A673 (cell line): ENCODE measurements at regions not wholly inside any gene's neighbourhood (a gene's known extent, or its start where the extent isn't known, plus 50 kb on each side); places are given as distances from the start of the nearest gene placed in this dataset.

ENCODE experiments used
- BruUV-seq: library from RNA; stranded (reverse); fragments of 400-500 nt; replicated peaks from 2 replicates; lab custom pipeline; 2021; lab: Mats Ljungman, UMichigan
- CTCF ChIA-PET: fragments of 300-600 bp; sonication (Branson Sonifier 250); formaldehyde crosslinking; loops from one replicate; lab custom pipeline; 2022; ENCODE audit warnings: antibody characterized with exemption; lab: Charles Lee
- POLR2A ChIA-PET: fragments of 300-600 bp; sonication (Branson Sonifier 250); formaldehyde crosslinking; loops from one replicate; lab custom pipeline; 2022; ENCODE audit warnings: antibody characterized with exemption; ENCODE audit not compliant: low non-redundant PET; lab: Charles Lee
- DNase-seq: peaks from one replicate; pipeline ENCODE4 v3.0.0-alpha.2; 2015; ENCODE audit warnings: low spot score
- H3K27ac ChIP-seq: fragments of 200-600 bp; sonication (generic); 2 replicates; pipeline ENCODE4 v1.5.1; 2016; ENCODE audit warnings: mixed run types, low read depth, mild to moderate bottlenecking, mixed read lengths, antibody characterized with exemption, low read length; ENCODE audit not compliant: poor library complexity, severe bottlenecking
- H3K27me3 ChIP-seq: fragments of 200-600 bp; sonication (generic); replicated peaks from 2 replicates; pipeline ENCODE4 v1.6.1; 2017; ENCODE audit warnings: mixed run types, low read depth, mild to moderate bottlenecking, mixed read lengths, antibody characterized with exemption, low read length; ENCODE audit not compliant: insufficient read depth, poor library complexity
- H3K36me3 ChIP-seq: fragments of 200-600 bp; sonication (generic); 2 replicates; pipeline ENCODE4 v1.6.1; 2016; ENCODE audit warnings: mixed run types, mild to moderate bottlenecking, mixed read lengths, antibody characterized with exemption, low read length; ENCODE audit not compliant: insufficient read depth, poor library complexity, severe bottlenecking
- H3K4me1 ChIP-seq: fragments of 200-600 bp; sonication (generic); 2 replicates; pipeline ENCODE4 v1.6.1; 2017; ENCODE audit warnings: mixed run types, mild to moderate bottlenecking, mixed read lengths, antibody characterized with exemption, low read length; ENCODE audit not compliant: insufficient read depth, poor library complexity, severe bottlenecking
- H3K4me3 ChIP-seq: fragments of 200-600 bp; sonication (generic); 2 replicates; pipeline ENCODE4 v1.5.1; 2016; ENCODE audit warnings: low read depth, mixed run types, mild to moderate bottlenecking, mixed read lengths, low read length; ENCODE audit not compliant: poor library complexity, severe bottlenecking
- H3K9me3 ChIP-seq: fragments of 200-600 bp; sonication (generic); 2 replicates; pipeline ENCODE4 v1.6.1; 2016; ENCODE audit warnings: mixed run types, low read depth, mild to moderate bottlenecking, mixed read lengths, antibody characterized with exemption, low read length; ENCODE audit not compliant: poor library complexity, severe bottlenecking
- EZH2 ChIP-seq: fragments of 200-600 bp; sonication (generic); IDR thresholded peaks from 2 replicates; pipeline ENCODE4 v1.6.1; 2017; ENCODE audit warnings: borderline replicate concordance, low read depth, mild to moderate bottlenecking, mixed read lengths, antibody characterized with exemption, low read length; ENCODE audit not compliant: poor library complexity, severe bottlenecking
- intact Hi-C: fragments of 100-400 bp; cut with micrococcal nuclease; formaldehyde crosslinking; loops from one replicate; pipeline ENCODE4 v1.10.0; 2022; ENCODE audit not compliant: unreplicated experiment
- TF ChIP-seq, protein P1 (sequence below): fragments of 300-800, 200-600 bp; sonication (generic); conservative IDR thresholded peaks from 2 replicates; pipeline ENCODE4 v1.5.1; 2017; ENCODE audit warnings: low read depth, mild to moderate bottlenecking, antibody characterized with exemption, low read length, moderate library complexity, mixed read lengths

DNA sequence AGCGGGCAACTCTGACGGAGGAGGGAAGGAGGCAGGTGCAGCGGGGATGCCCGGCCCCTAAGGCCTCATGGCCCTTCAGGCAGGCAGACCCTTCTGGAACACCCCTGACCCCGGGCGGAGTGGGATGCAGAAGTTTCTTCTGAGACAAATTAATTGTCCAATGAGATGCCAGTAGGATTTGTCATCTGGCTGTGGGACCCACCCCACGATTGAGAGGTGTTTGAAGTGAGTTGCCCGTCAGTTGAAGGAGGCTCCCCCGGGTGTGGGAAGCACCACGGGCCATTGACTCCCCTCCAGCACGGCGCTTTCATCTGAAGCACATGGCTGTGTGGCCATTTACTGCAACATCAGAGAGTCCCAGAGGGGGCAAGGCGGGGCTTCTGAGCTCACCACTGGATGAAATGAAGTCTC lies 527.8 kb downstream of the BRD1 start:
- DNase-seq: no peak
- TF ChIP-seq EZH2: no peak
- TF ChIP-seq, protein P1, sequence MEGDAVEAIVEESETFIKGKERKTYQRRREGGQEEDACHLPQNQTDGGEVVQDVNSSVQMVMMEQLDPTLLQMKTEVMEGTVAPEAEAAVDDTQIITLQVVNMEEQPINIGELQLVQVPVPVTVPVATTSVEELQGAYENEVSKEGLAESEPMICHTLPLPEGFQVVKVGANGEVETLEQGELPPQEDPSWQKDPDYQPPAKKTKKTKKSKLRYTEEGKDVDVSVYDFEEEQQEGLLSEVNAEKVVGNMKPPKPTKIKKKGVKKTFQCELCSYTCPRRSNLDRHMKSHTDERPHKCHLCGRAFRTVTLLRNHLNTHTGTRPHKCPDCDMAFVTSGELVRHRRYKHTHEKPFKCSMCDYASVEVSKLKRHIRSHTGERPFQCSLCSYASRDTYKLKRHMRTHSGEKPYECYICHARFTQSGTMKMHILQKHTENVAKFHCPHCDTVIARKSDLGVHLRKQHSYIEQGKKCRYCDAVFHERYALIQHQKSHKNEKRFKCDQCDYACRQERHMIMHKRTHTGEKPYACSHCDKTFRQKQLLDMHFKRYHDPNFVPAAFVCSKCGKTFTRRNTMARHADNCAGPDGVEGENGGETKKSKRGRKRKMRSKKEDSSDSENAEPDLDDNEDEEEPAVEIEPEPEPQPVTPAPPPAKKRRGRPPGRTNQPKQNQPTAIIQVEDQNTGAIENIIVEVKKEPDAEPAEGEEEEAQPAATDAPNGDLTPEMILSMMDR: no peak
- H3K36me3 ChIP-seq: no peaks in the 10 kb centered on the region
- no peaks in the 10 kb centered on the region for H3K9me3 ChIP-seq
- no TSS peak for BruUV-seq
- intact Hi-C loops: loop anchor here (10.0 kb wide), 1 partner anchor 355 kb away; no protein-coding TSS in a partner anchor
- ChIA-PET CTCF (no interaction called here), POLR2A (no interaction called here)
- H3K4me1 ChIP-seq: peaks cover 6% of the 10 kb centered on the region
- H3K27me3 ChIP-seq: no peaks in the 10 kb centered on the region
- no peak overlapping the region for H3K27ac ChIP-seq
- no peak overlapping the region for H3K4me3 ChIP-seq

DNA sequence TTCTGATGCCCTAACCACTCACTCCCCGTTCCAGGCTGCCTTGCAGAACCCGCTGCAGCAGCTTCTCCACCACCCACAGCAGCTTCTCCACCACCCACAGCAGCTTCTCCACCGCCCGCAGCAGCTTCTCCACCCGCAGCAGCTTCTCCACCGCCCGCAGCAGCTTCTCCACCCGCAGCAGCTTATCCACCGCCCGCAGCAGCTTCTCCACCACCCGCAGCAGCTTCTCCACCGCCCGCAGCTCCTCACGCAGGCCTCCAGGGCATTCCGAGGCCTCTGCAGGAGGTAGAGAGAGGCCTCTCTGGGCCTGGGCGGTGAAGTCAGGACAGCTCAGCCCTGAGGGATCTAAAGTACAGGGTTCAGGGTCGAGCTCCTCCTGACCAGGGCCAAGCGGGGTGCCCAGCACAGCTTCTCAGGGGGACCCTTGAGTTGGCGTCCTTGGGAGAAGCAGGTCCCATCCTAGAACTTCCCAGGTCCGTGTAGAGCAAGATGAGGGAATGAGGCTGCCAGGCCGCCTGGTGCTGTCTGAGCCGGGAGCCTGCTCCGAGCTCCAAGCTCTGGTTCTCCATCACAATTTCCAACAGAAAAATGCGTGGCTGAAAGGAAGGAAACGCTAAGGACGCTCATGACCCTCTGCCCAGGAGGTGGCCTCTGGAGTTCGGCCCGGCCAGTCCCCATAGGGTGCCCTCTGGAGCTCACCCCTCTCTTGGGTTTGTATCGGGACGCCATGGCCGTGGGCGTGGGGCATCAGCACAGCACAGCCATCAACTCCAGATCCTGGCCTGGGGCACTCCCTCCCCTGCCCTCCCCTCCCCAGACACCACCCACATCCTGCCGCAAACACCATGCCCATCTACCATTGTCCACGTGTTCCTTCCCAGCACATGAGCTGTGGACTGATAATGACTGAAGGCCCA lies 528.6 kb downstream of the BRD1 start:
- no peak for DNase-seq
- Histone ChIP-seq H3K27me3 (no peaks in the 10 kb centered on the region), H3K9me3 (no peaks in the 10 kb centered on the region), H3K4me3 (no peak overlapping the region), H3K36me3 (no peaks in the 10 kb centered on the region), H3K4me1 (no peaks in the 10 kb centered on the region), H3K27ac (no peak overlapping the region)
- TF ChIP-seq, protein P1: no peak
- no peak for TF ChIP-seq EZH2
- ChIA-PET POLR2A (no interaction called here), CTCF (no interaction called here)
- no TSS peak for BruUV-seq
- intact Hi-C loops: no loop called here

- DNase-seq: no peak
- H3K27ac ChIP-seq: no peak overlapping the region
- H3K4me1 ChIP-seq: no peaks in the 10 kb centered on the region
- no peak overlapping the region for H3K4me3 ChIP-seq
- no peaks in the 10 kb centered on the region for H3K27me3 ChIP-seq
- H3K9me3 ChIP-seq: peaks cover 5% of the 10 kb centered on the region
- no peak for TF ChIP-seq EZH2
- TF ChIP-seq, protein P1: no peak
- no TSS peak for BruUV-seq
- intact Hi-C loops: no loop called here
- no peaks in the 10 kb centered on the region for H3K36me3 ChIP-seq
- ChIA-PET POLR2A (no interaction called here), CTCF (no interaction called here)
Measured at GRCh38 chr22:49297871-49298721, 529.6 kb downstream of the BRD1 start.
